ENCODE measurements at regions not wholly inside any gene's neighbourhood (a gene's known extent, or its start where the extent isn't known, plus 50 kb on each side); places are given as distances from the start of the nearest gene placed in this dataset.

- no peak for DNase-seq (ENCODE audit: low read depth)
- H3K4me3 ChIP-seq (ENCODE audit: low read length): no peak overlapping the region
- no peak for TF ChIP-seq CTCF (conservative IDR thresholded peaks at IDR 0.05; ENCODE audit: low read length)
Observed at GRCh38 chr3:64853456-64853855, 165.7 kb upstream of the ADAMTS9 start.

GRCh38 chr3:64852738-64853137 is 164.9 kb upstream of the ADAMTS9 start:
- TF ChIP-seq CTCF (conservative IDR thresholded peaks at IDR 0.05; ENCODE audit: low read length): no peak
- DNase-seq (ENCODE audit: low read depth): no peak

GRCh38 chr3:64848822-64849221 is 161.0 kb upstream of the ADAMTS9 start:
- DNase-seq (ENCODE audit: low read depth): peak; percentile 42
- no peak for TF ChIP-seq CTCF (conservative IDR thresholded peaks at IDR 0.05; ENCODE audit: low read length)

More at GRCh38 chr3:64852738-64853137, 164.9 kb upstream of the ADAMTS9 start:
- H3K4me3 ChIP-seq (ENCODE audit: low read length): no peak overlapping the region

GRCh38 chr3:64848127-64848800 is 160.5 kb upstream of the ADAMTS9 start:
- no peak overlapping the region for H3K4me3 ChIP-seq (ENCODE audit: low read length)
- TF ChIP-seq CTCF (conservative IDR thresholded peaks at IDR 0.05; ENCODE audit: low read length): no peak
- DNase-seq (ENCODE audit: low read depth): no peak

More at GRCh38 chr3:64848822-64849221, 161.0 kb upstream of the ADAMTS9 start:
- no peak overlapping the region for H3K4me3 ChIP-seq (ENCODE audit: low read length)

GRCh38 chr3:64844558-64844957 is 156.8 kb upstream of the ADAMTS9 start:
- DNase-seq (ENCODE audit: low read depth): no peak
- H3K4me3 ChIP-seq (ENCODE audit: low read length): no peak overlapping the region

GRCh38 chr3:64837986-64838735 is 150.4 kb upstream of the ADAMTS9 start:
- no peak overlapping the region for H3K4me3 ChIP-seq (ENCODE audit: low read length)
- no peak for DNase-seq (ENCODE audit: low read depth)
- TF ChIP-seq CTCF (conservative IDR thresholded peaks at IDR 0.05; ENCODE audit: low read length): no peak

More at GRCh38 chr3:64844558-64844957, 156.8 kb upstream of the ADAMTS9 start:
- TF ChIP-seq CTCF (conservative IDR thresholded peaks at IDR 0.05; ENCODE audit: low read length): no peak

Data from AG10803 (cell line).